ENCODE measurements at regions not wholly inside any gene's neighbourhood (a gene's known extent, or its start where the extent isn't known, plus 50 kb on each side); places are given as distances from the start of the nearest gene placed in this dataset.

DNA sequence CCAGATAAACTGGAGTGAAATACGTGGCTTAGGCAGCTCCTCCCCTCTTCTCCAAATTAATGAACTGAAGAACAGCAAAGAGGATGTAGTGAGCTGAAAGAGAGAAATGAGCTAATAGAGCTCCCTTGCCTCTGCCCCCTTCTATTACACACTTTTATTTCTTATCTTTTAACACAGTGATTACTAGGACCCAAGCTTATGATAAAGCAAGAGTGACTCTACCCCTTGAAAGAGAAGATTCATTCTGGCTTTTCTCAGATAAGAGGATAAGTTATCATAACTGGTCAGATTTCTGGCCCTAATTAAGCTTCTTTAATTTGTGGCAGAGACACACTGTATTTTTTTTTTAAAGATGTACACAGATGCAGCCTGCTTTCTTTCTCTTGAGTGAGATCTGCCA, 102.2 kb downstream of the MSTN start:
- Histone ChIP-seq H3K4me1 (ENCODE audit: control insufficient read depth in 1 of 2, insufficient read depth in 2 of 2, low read length in 2 of 2) (no peaks in the 10 kb centered on the region), H3K36me3 (replicated peaks in 1 of 2; ENCODE audit: control insufficient read depth in 1 of 2, insufficient read depth in 2 of 2, low read length in 2 of 2) (no peaks in the 10 kb centered on the region)

DNA sequence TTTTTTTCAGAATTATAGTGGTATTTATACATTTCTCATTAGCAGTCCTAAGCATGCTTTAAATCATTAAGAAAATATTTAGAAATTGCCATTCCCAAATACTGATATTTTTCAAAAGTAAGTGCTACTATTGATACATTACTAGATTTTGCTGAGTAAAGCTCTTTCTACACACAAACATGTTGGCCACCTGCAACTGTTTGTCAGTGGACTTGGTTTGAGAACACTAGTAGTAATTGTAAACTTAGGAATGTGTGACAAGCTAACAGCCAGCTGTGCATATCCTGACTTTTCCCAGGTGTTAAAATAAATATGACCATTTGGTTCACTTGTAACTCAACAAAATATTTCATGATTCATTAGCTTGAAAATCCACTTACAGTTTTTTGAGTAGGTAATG, 103.1 kb downstream of the MSTN start:
- no peak overlapping the region for H3K27ac Mint-ChIP-seq
- no peaks in the 10 kb centered on the region for H3K36me3 Mint-ChIP-seq
- no peaks in the 10 kb centered on the region for H3K27me3 Mint-ChIP-seq (ENCODE audit: low read depth in 3 of 3)
- DNase-seq: no peak
- TF ChIP-seq, protein P1, sequence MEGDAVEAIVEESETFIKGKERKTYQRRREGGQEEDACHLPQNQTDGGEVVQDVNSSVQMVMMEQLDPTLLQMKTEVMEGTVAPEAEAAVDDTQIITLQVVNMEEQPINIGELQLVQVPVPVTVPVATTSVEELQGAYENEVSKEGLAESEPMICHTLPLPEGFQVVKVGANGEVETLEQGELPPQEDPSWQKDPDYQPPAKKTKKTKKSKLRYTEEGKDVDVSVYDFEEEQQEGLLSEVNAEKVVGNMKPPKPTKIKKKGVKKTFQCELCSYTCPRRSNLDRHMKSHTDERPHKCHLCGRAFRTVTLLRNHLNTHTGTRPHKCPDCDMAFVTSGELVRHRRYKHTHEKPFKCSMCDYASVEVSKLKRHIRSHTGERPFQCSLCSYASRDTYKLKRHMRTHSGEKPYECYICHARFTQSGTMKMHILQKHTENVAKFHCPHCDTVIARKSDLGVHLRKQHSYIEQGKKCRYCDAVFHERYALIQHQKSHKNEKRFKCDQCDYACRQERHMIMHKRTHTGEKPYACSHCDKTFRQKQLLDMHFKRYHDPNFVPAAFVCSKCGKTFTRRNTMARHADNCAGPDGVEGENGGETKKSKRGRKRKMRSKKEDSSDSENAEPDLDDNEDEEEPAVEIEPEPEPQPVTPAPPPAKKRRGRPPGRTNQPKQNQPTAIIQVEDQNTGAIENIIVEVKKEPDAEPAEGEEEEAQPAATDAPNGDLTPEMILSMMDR (IDR thresholded peaks at IDR 0.05): no peak
- Histone ChIP-seq H3K4me1 (ENCODE audit: control insufficient read depth in 1 of 2, insufficient read depth in 2 of 2, low read length in 2 of 2) (no peaks in the 10 kb centered on the region), H2AFZ (ENCODE audit: insufficient read depth, low read depth, low read length, poor library complexity, severe bottlenecking) (no peak overlapping the region), H3K27me3 (ENCODE audit: control insufficient read depth in 2 of 2, insufficient read depth in 2 of 2, low read length in 2 of 2) (no peaks in the 10 kb centered on the region), H3K79me2 (ENCODE audit: insufficient read depth, low read length) (no peaks in the 10 kb centered on the region), H3K4me2 (replicated peaks; ENCODE audit: extremely low read depth, low read length, poor library complexity, severe bottlenecking) (no peak overlapping the region), H3K36me3 (replicated peaks in 1 of 2; ENCODE audit: control insufficient read depth in 1 of 2, insufficient read depth in 2 of 2, low read length in 2 of 2) (no peaks in the 10 kb centered on the region), H4K20me1 (ENCODE audit: insufficient read depth, low read length) (no peaks in the 10 kb centered on the region), H3K27ac (ENCODE audit: low read depth in 1 of 2, low read length in 2 of 2) (no peak overlapping the region), H3K9ac (ENCODE audit: insufficient read depth, low read length, poor library complexity, severe bottlenecking) (no peak overlapping the region), H3K9me3 (replicated peaks in 1 of 2; ENCODE audit: control insufficient read depth in 1 of 2, insufficient read depth in 1 of 2, low read length in 2 of 2) (peaks cover 0 to 3% of the 10 kb centered on the region in 2 donors), H3K4me3 (replicated peaks in 1 of 3; ENCODE audit: low read depth in 2 of 3, low read length in 3 of 3) (no peak overlapping the region)
- no peaks in the 10 kb centered on the region for H3K4me1 Mint-ChIP-seq
- no peak overlapping the region for H3K4me3 Mint-ChIP-seq
- intact Hi-C loops (cut with micrococcal nuclease): no loop called here
- H3K9me3 Mint-ChIP-seq: peaks cover 2 to 12% (median 3%) of the 10 kb centered on the region in 7 donors

More for the DNA sequence above, 102.2 kb downstream of the MSTN start:
- H3K4me2 ChIP-seq (replicated peaks; ENCODE audit: extremely low read depth, low read length, poor library complexity, severe bottlenecking): no peak overlapping the region
- WGBS (ENCODE audit: insufficient coverage): no CpG with 5 or more reads among the region's 1 CpG
- Mint-ChIP-seq H3K27ac (no peak overlapping the region), H3K9me3 (peaks cover 2 to 13% (median 5%) of the 10 kb centered on the region in 7 donors), H3K27me3 (ENCODE audit: low read depth in 3 of 3) (peaks cover 0 to under 1% (median 0%) of the 10 kb centered on the region in 3 donors), H3K36me3 (no peaks in the 10 kb centered on the region), H3K4me1 (no peaks in the 10 kb centered on the region), H3K4me3 (no peak overlapping the region)
- H2AFZ ChIP-seq (ENCODE audit: insufficient read depth, low read depth, low read length, poor library complexity, severe bottlenecking): no peak overlapping the region
- TF ChIP-seq, protein P1 (IDR thresholded peaks at IDR 0.05): no peak
- no peak overlapping the region for H3K4me3 ChIP-seq (replicated peaks in 1 of 3; ENCODE audit: low read depth in 2 of 3, low read length in 3 of 3)
- H3K9me3 ChIP-seq (replicated peaks in 1 of 2; ENCODE audit: control insufficient read depth in 1 of 2, insufficient read depth in 1 of 2, low read length in 2 of 2): peaks cover 0 to 3% of the 10 kb centered on the region in 2 donors
- H3K27me3 ChIP-seq (ENCODE audit: control insufficient read depth in 2 of 2, insufficient read depth in 2 of 2, low read length in 2 of 2): no peaks in the 10 kb centered on the region
- no peak for DNase-seq
- intact Hi-C loops (cut with micrococcal nuclease): no loop called here
- H3K79me2 ChIP-seq (ENCODE audit: insufficient read depth, low read length): no peaks in the 10 kb centered on the region
- H3K9ac ChIP-seq (ENCODE audit: insufficient read depth, low read length, poor library complexity, severe bottlenecking): no peak overlapping the region
- no peak overlapping the region for H3K27ac ChIP-seq (ENCODE audit: low read depth in 1 of 2, low read length in 2 of 2)
- no peaks in the 10 kb centered on the region for H4K20me1 ChIP-seq (ENCODE audit: insufficient read depth, low read length)

Measured in CD14-positive monocyte (primary cell).